22Rv1 (cell line): ENCODE measurements at regions not wholly inside any gene's neighbourhood (a gene's known extent, or its start where the extent isn't known, plus 50 kb on each side); places are given as distances from the start of the nearest gene placed in this dataset.
"Not testable (repeated sequence)": the region's sequence is repeated elsewhere in the genome, so short reads cannot be mapped to it uniquely, and the experiment has no call there.

Experiments
- H3K27ac ChIP-seq: fragments of 450-650 bp; 2 replicates; pipeline ENCODE4 v1.5.1; 2017
- ZFX ChIP-seq: fragments of 450-650 bp; IDR thresholded peaks from 2 replicates; pipeline ENCODE4 v1.6.1; 2017; ENCODE audit warnings: antibody characterized with exemption, borderline replicate concordance
- TF ChIP-seq, protein P1 (sequence below): fragments of 450-650 bp; IDR thresholded peaks from 2 replicates; pipeline ENCODE4 v1.5.1; 2017; ENCODE audit warnings: mild to moderate bottlenecking

DNA sequence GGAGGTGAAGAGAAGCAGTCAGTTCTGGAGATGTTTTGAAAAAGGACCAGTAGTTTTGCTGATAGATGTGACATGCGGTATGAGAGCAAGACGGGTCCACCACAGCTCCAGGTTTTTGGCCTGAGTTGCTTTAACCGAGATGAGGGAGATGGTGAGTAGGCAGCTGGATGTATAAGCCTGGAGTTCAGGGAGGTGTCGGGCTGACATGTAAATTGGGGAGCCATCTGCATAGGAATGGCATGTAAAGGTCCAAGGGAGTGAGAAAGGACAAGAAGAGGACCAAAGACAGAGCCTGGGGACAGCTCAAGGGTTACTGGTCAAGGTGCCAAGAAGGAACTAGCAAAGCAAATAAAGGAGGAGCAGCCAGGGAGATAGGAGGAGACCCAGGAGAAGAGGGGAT lies 503.7 kb downstream of the MATN1 start:
- TF ChIP-seq, protein P1, sequence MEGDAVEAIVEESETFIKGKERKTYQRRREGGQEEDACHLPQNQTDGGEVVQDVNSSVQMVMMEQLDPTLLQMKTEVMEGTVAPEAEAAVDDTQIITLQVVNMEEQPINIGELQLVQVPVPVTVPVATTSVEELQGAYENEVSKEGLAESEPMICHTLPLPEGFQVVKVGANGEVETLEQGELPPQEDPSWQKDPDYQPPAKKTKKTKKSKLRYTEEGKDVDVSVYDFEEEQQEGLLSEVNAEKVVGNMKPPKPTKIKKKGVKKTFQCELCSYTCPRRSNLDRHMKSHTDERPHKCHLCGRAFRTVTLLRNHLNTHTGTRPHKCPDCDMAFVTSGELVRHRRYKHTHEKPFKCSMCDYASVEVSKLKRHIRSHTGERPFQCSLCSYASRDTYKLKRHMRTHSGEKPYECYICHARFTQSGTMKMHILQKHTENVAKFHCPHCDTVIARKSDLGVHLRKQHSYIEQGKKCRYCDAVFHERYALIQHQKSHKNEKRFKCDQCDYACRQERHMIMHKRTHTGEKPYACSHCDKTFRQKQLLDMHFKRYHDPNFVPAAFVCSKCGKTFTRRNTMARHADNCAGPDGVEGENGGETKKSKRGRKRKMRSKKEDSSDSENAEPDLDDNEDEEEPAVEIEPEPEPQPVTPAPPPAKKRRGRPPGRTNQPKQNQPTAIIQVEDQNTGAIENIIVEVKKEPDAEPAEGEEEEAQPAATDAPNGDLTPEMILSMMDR = no peak
- no peak for TF ChIP-seq ZFX
- H3K27ac ChIP-seq = no peak overlapping the region

DNA sequence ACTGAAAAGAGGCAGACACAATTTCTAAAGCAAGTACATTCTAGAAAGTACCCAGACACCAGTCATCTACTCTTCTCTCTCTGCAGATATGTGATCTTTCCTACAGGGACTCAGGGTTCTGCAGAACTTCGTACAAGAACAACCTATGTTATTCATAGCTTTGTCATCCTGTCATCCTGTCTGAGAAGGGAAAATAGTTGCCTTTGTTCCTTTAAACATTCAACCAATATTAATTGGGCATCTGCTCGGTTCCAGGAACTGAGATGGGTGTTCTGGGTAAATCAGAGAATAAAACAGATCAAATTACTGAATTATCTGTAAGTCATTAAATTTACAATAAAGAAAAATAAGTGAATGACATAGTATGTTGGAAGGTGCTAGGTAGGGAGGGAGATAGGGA lies 504.9 kb downstream of the MATN1 start:
- no peak for TF ChIP-seq ZFX
- TF ChIP-seq, protein P1 = no peak
- no peak overlapping the region for H3K27ac ChIP-seq

DNA sequence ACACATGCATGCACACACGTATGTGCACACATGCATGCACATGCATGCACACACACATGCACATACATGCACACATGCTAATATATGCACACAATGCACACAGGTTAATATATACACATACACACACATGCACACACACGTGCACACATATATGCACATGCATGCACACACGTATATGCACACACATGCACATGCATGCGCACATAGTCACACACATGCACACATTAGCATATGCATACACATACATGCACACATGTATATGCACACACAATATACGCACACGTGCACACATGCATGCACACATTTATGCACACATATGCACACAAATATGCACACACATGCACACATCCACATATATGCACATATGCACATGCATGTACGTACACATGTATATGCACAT lies 506.8 kb downstream of the MATN1 start:
- no peak overlapping the region for H3K27ac ChIP-seq

DNA sequence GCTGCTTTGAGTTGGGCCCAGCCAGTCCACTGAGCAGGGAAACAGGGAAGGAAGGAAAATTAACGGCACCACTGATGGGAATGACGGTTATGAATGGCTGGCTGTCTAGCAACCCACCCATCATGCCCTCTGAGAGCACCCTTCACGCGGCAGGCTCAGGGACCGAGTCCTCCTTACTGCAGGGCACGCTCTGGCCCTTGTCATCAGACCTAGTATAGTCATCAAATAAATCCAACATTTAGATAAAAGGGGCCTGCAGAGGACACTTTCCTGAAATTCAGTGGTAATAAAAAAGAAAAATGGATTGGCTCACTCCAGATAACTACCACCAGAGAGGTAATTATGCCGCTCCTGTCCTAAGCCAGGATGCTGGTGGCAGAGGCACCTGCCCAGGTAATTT lies 509.4 kb downstream of the MATN1 start:
- TF ChIP-seq ZFX = no peak
- H3K27ac ChIP-seq = no peak overlapping the region

More for the DNA sequence above, 506.8 kb downstream of the MATN1 start:
- TF ChIP-seq ZFX = no peak
- TF ChIP-seq, protein P1 = no peak

DNA sequence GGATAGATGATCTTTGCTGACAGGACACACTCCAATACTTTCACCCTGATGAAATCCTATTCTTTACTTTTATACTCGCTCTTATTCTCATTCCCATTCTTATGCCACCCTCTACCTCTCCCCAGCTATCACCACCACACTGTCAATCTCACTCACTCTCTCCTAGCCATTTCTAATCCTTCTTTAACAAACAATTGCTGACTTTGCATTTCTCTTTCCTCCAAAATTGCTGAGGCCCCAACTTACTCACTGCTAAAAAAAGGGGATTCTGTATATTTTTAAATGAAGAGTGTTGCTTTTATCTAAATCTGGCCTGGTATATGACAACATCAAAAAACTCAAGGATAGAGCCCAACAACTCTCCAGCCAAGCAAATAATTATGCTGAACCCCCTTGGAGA lies 515.4 kb downstream of the MATN1 start:
- H3K27ac ChIP-seq = not testable (repeated sequence)

DNA sequence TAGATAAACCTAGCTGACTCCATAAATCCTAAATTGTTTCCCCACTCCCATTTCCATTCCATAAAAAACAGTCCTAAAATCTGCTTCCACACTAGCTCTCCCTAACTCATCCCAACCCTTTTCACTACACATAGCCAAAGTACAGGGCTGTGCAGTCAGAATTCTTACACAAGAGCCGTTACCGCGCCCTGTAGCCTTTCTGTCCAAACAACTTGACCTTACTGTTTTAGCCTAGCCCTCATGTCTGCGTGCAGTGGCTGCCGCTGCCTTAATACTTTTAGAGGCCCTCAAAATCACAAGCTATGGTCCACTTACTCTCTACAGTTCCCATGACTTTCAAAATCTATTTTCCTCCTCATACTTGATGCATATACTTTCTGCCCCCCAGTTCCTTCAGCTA lies 516.8 kb downstream of the MATN1 start:
- H3K27ac ChIP-seq = not testable (repeated sequence)

DNA sequence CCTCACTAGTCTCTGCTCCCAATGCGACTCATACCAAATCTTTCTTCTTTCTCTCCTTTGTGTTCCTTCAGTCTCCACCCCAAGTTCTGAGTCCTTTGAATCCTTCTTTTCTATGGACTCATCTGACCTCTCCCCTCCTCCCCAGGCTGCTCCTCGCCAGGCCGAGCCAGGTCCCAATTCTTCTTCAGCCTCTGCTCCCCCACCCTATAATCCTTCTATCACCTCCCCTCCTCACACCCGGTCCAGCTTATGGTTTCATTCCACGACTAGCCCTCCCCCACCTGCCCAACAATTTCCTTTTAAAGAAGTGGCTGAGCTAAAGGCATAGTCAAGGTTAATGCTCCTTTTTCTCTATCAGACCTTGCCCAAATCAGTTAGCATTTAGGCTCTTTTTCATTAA lies 518.5 kb downstream of the MATN1 start:
- H3K27ac ChIP-seq = not testable (repeated sequence)

DNA sequence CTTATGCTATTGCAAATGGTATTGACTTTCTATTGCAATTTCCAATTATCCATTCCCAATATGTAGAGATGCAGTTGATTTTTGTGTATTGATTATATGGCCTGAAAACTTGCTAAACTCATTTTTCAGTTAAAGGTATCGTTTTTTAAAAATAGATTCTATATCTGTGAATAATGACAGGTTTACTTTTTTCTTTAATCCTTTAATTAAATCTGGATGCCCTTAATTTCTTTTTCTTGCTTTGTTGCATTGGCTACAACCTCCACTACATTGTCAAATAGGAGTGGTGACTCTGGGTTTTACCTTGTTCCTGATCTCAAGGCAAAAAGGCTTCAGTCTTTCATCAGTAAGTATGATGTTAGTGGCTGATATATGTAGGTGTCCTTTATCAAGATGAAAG lies 522.4 kb downstream of the MATN1 start:
- H3K27ac ChIP-seq = no peak overlapping the region
- TF ChIP-seq, protein P1 = no peak
- no peak for TF ChIP-seq ZFX

DNA sequence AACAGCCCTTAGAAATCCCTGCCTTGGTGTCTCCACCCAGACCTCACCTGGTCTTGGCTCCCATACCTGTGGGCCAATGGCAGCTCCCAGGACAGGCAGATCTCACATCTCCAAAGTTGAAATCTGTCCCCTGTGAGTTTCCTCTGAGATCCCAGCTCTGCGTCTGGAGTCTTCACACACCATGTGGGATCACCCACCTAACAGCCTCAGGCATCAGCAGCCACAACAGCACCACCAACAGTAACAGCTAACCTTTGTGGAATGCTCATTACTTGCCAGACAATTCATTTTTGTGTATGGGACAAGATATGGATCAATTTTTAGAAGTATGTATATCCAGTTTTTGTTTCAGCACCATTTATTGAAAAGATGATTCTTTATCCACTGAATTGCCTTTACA lies 523.2 kb downstream of the MATN1 start:
- TF ChIP-seq, protein P1 = no peak
- TF ChIP-seq ZFX = no peak
- no peak overlapping the region for H3K27ac ChIP-seq

DNA sequence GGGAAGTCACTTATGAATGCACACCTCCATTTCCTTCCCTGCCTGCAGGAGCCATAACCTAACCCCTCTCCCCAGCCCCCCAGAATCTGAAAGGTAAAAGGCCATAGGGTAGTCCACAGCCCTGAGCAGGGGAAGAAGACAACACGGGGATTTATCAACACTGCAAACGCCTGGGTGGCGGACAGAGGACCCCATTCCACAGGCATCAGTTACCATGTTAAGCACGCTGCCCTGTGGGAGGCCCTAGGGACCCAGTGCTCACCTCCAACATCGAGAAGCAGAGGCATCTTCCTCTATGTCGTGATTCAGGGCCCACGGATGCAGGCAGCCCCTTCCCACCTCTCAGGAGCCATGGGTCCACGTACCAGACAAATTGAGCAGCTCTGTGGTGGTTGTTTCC lies 523.8 kb downstream of the MATN1 start:
- TF ChIP-seq ZFX = no peak
- TF ChIP-seq, protein P1 = no peak
- H3K27ac ChIP-seq = no peak overlapping the region
